Testis (tissue), 2 donors: ENCODE measurements at regions not wholly inside any gene's neighbourhood (a gene's known extent, or its start where the extent isn't known, plus 50 kb on each side); places are given as distances from the start of the nearest gene placed in this dataset.

Experiments used
- DNase-seq: peaks from one replicate; pipeline ENCODE4 v3.0.0-alpha.2; 2019
- H3K27ac ChIP-seq, 2 donors: fragments of 200-600 bp; sonication (generic); one replicate each; pipeline ENCODE4 v1.5.1; 2019
- H3K27me3 ChIP-seq: fragments of 200-600 bp; sonication (generic); one replicate; pipeline ENCODE4 v1.5.1; 2019
- H3K36me3 ChIP-seq: fragments of 200-600 bp; sonication (generic); one replicate; pipeline ENCODE4 v1.5.1; 2017; ENCODE audit warnings: low read depth; ENCODE audit errors: missing control alignments
- H3K4me1 ChIP-seq: fragments of 200-600 bp; sonication (generic); one replicate; pipeline ENCODE4 v1.5.1; 2019
- H3K4me3 ChIP-seq, 2 donors: fragments of 200-600 bp; sonication (generic); one replicate each; pipeline ENCODE4 v1.5.1; 2017 to 2019
- H3K9me3 ChIP-seq: fragments of 200-600 bp; sonication (generic); one replicate; pipeline ENCODE4 v1.5.1; 2017
- POLR2A ChIP-seq: fragments of 450-650 bp; IDR thresholded peaks from one replicate; pipeline ENCODE4 v1.6.1; 2017; ENCODE audit warnings: antibody characterized with exemption, mild to moderate bottlenecking, moderate library complexity
- WGBS, 2 donors: methylation state at CpG; one replicate each; pipeline ENCODE4 v1.1.5; 2018; 5-methylcytosine and 5-hydroxymethylcytosine counted together
- intact Hi-C: fragments of 100-400 bp; cut with DNase I; formaldehyde crosslinking; loops from one replicate; pipeline ENCODE4 v1.15.1; 2023; ENCODE audit warnings: low total_unique reads
- TF ChIP-seq, protein P1 (sequence below), 3 experiments: fragments of 450-650 bp in 2 of 3; fragments of 200-600 bp in 1 of 3; sonication (generic) in 1 of 3; IDR thresholded peaks; one replicate each; pipeline ENCODE4 v1.5.1; 2016 to 2019; ENCODE audit warnings: antibody characterized with exemption in 3 of 3, mild to moderate bottlenecking in 2 of 3, moderate library complexity in 1 of 3

DNA sequence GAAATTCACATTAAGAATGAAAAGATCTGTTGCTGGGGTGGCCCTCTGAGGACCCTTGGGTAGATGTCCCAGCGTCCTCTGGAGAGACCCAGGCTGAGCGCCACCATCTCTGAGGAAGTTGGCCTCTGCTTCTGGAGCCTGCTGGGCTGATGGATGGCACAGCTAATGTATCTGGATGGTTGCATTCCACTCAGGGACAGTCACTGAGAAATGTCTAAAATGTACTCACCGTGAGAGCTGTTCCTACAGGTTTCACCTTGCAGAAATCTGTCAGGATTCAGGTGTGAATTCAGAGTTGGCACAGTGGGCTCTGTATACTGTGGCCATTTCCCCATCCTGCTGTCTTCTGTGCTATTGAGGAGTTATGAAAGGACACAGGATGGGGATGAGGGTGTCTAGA is 247.2 kb downstream of the AACS start:
- no peak overlapping the region for H3K27ac ChIP-seq
- no peaks in the 10 kb centered on the region for H3K27me3 ChIP-seq
- H3K4me3 ChIP-seq = no peak overlapping the region
- H3K4me1 ChIP-seq = peaks cover 9% of the 10 kb centered on the region
- no peaks in the 10 kb centered on the region for H3K9me3 ChIP-seq
- intact Hi-C loops = no loop called here
- no peak for DNase-seq
- TF ChIP-seq, protein P1, sequence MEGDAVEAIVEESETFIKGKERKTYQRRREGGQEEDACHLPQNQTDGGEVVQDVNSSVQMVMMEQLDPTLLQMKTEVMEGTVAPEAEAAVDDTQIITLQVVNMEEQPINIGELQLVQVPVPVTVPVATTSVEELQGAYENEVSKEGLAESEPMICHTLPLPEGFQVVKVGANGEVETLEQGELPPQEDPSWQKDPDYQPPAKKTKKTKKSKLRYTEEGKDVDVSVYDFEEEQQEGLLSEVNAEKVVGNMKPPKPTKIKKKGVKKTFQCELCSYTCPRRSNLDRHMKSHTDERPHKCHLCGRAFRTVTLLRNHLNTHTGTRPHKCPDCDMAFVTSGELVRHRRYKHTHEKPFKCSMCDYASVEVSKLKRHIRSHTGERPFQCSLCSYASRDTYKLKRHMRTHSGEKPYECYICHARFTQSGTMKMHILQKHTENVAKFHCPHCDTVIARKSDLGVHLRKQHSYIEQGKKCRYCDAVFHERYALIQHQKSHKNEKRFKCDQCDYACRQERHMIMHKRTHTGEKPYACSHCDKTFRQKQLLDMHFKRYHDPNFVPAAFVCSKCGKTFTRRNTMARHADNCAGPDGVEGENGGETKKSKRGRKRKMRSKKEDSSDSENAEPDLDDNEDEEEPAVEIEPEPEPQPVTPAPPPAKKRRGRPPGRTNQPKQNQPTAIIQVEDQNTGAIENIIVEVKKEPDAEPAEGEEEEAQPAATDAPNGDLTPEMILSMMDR (IDR thresholded peaks at IDR 0.05) = no peak
- no peak for TF ChIP-seq POLR2A
- 95 to 100% methylated on average over 1 to 3 of the region's 3 CpGs for WGBS, 2 donors
- no peaks in the 10 kb centered on the region for H3K36me3 ChIP-seq

DNA sequence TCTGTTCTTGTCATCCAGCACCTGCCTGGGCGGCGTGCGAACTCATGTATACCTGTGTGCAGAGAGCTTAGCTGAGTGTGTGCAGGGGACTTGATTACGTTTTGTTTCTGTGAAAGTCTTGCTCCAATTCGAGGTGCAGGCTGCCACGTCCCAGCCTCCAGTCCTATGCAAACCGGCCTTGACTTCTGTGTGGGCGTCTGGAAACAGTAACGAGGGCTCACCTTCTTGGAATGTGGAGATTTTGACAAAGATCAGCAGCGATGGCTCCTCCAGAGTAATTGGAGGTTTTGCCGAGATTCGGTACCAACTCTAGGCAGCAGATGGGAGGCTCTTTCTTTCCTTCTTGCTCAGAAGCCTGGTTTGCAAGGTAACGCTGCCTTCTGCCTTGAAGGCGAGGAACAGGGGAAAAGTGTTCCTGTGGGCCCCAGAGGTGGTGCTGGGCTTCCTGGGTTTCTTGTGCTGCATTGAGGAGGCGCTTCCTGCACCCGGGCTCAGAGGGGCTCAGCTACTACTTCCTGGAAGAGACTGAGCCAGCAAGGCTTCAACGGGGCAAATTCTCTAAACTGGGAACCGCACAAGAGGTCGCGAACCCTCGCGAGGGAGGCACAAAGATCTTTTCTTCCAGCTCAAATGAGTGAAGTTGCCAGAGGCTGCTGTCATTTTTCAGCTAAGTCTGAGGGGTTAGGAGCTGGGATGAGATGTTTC is 249.0 kb downstream of the AACS start:
- 26 to 27% methylated on average over 14 to 22 of the region's 22 CpGs for WGBS, 2 donors
- Histone ChIP-seq H3K36me3 (no peaks in the 10 kb centered on the region), H3K4me3 (no peak overlapping the region), H3K9me3 (no peaks in the 10 kb centered on the region), H3K27me3 (no peaks in the 10 kb centered on the region), H3K4me1 (peaks cover 9% of the 10 kb centered on the region), H3K27ac (no peak overlapping the region)
- intact Hi-C loops = no loop called here
- TF ChIP-seq, protein P1 (IDR thresholded peaks at IDR 0.05) = no peak
- TF ChIP-seq POLR2A = no peak
- DNase-seq = no peak

DNA sequence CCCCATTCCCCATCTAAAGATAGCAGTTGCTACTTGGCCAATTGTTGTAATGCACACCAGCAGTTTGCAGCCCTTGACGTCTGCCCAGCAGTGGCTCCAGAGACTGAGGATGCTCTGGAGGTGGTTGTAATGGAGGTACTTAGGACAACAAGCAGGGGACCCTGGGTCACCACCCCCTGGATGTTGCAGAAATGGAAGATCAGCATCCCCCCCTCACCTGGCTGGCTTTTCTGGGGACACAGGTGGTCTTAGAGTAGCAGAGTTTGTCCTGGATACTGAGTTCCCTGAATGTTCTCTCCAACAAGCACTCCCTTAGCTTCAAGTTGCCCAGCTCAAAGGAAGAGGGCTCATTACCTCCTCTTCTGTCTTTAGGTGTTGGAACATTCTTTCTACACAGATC is 250.5 kb downstream of the AACS start:
- H3K27ac ChIP-seq = no peak overlapping the region
- H3K4me1 ChIP-seq = peaks cover 9% of the 10 kb centered on the region
- H3K4me3 ChIP-seq = no peak overlapping the region
- H3K27me3 ChIP-seq = no peaks in the 10 kb centered on the region
- whole genome bisulfite sequencing, 2 donors = 67 to 92% methylated on average over 1 of the region's 1 CpG
- H3K36me3 ChIP-seq = no peaks in the 10 kb centered on the region
- intact Hi-C loops = no loop called here
- no peak for DNase-seq
- no peaks in the 10 kb centered on the region for H3K9me3 ChIP-seq
- TF ChIP-seq POLR2A = no peak
- TF ChIP-seq, protein P1 (IDR thresholded peaks at IDR 0.05) = no peak

DNA sequence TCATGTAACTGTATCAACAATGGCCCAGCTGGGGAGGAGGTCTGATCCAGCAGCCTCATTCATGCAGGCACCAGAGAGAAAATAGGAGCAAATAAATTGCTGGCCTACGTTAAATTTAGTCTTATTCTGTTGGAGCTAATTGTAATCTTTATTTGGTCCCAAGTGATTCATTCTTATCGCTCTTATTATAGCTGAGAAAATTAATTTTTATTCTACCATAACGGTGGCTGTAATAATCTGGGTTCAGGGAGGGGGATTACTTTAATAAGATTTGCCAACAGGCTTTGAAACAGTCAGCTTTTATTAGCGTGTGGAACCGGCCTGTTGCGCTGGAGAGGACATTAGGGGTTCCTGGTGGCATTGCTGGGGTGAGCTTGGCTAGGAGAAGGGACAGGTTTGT is 254.9 kb downstream of the AACS start:
- Histone ChIP-seq H3K9me3 (no peaks in the 10 kb centered on the region), H3K4me1 (no peaks in the 10 kb centered on the region), H3K4me3 (no peak overlapping the region), H3K27me3 (no peaks in the 10 kb centered on the region), H3K36me3 (no peaks in the 10 kb centered on the region), H3K27ac (no peak overlapping the region)
- TF ChIP-seq, protein P1 (IDR thresholded peaks at IDR 0.05) = no peak
- intact Hi-C loops = no loop called here
- 88 to 90% methylated on average over 6 of the region's 6 CpGs for WGBS, 2 donors
- no peak for DNase-seq

DNA sequence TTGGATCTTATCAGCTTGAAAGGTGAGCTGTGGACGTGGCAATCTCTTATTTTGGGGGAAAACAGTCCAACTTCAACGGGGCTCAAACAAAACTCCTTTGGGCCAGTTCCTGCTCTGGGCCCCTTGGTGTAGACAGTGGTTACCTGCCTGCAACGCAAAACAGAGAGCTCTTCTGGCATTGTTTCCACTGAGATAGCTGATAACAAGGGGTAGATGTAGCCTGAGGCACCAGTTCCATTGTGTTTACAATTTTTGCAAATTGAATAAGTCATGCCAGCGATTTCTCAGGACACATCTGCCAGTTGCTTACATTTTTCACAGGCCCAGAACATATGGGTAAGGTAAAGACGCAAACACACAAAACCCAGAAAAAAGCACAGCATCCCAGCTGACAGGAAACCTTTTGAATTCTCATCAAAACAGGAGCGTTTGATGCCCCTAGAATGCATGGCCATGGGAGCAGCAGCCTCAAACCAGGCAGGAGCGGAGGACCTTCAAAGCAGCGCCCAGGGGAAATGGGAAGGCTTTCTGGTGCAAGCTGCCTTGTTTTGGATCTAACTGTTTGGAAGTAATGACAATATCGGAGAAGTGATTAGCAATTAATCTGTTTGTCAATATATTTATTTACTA is 259.7 kb downstream of the AACS start:
- TF ChIP-seq POLR2A = no peak
- TF ChIP-seq, protein P1 (IDR thresholded peaks at IDR 0.05) = no peak
- H3K9me3 ChIP-seq = no peaks in the 10 kb centered on the region
- no peaks in the 10 kb centered on the region for H3K36me3 ChIP-seq
- no peak for DNase-seq
- 77 to 78% methylated on average over 9 of the region's 9 CpGs for WGBS, 2 donors
- H3K27ac ChIP-seq = no peak overlapping the region
- no peak overlapping the region for H3K4me3 ChIP-seq
- no peaks in the 10 kb centered on the region for H3K27me3 ChIP-seq
- H3K4me1 ChIP-seq = no peaks in the 10 kb centered on the region
- intact Hi-C loops = no loop called here
